Adrenal gland (tissue), 9 donors: ENCODE measurements at regions not wholly inside any gene's neighbourhood (a gene's known extent, or its start where the extent isn't known, plus 50 kb on each side); places are given as distances from the start of the nearest gene placed in this dataset.

Source experiments
- DNase-seq, 7 donors: peaks; one replicate each; pipeline ENCODE4 v3.0.0-alpha.2; 2019 to 2020
- H3K27ac ChIP-seq, 5 donors: fragments of 200-600 bp; sonication (generic) in 4 of 5; 1 replicate in 3 of 5; 2 replicates in 2 of 5; pipeline versions ENCODE4 v1.5.1 to v1.8.0; 2016 to 2020; ENCODE audit warnings: mild to moderate bottlenecking in 1 of 5
- H3K27me3 ChIP-seq: fragments of 200-600 bp; 2 replicates; pipeline ENCODE4 v1.8.0; 2021
- H3K36me3 ChIP-seq, 2 donors: fragments of 200-600 bp; replicated peaks in 1 of 2; 1 replicate in 1 of 2; 2 replicates in 1 of 2; pipeline versions ENCODE4 v1.5.1 to v1.8.0; 2018 to 2022
- H3K4me1 ChIP-seq, 2 donors: fragments of 200-600 bp; replicated peaks in 1 of 2; 1 replicate in 1 of 2; 2 replicates in 1 of 2; pipeline versions ENCODE4 v1.5.1 to v1.8.0; 2018 to 2021
- H3K4me3 ChIP-seq, 4 donors: fragments of 200-600 bp; sonication (generic) in 3 of 4; one replicate each; pipeline ENCODE4 v1.5.1; 2016 to 2018
- H3K9me3 ChIP-seq, 3 donors: fragments of 200-600 bp; sonication (generic) in 1 of 3; replicated peaks in 1 of 3; 1 replicate in 2 of 3; 2 replicates in 1 of 3; pipeline versions ENCODE4 v1.5.1 to v1.8.0; 2016 to 2021
- POLR2A ChIP-seq, 2 donors: fragments of 450-650 bp; IDR thresholded peaks; one replicate each; pipeline ENCODE4 v1.6.1; 2017; ENCODE audit warnings: antibody characterized with exemption in 2 of 2, mild to moderate bottlenecking in 2 of 2, moderate library complexity in 1 of 2
- WGBS, 4 donors: extraction: QIAGEN DNeasy Blood & Tissue Kit in 2 of 4; methylation state at CpG; one replicate each; pipeline versions ENCODE4 v1.1.5 to v1.1.7; 2013 to 2017; 5-methylcytosine and 5-hydroxymethylcytosine counted together
- intact Hi-C, 2 donors: fragments of 100-400 bp; cut with DNase I; formaldehyde crosslinking; loops; one replicate each; pipeline versions ENCODE4 v1.14.1 to v1.15.0; 2022 to 2023
- TF ChIP-seq, protein P1 (sequence below), 6 experiments: fragments of 450-650 bp in 4 of 6; fragments of 200-600 bp in 2 of 6; sonication (generic) in 1 of 6; IDR thresholded peaks; 1 replicate in 5 of 6; 2 replicates in 1 of 6; pipeline versions ENCODE4 v1.5.1 to v1.8.0; 2016 to 2021; ENCODE audit warnings: antibody characterized with exemption in 6 of 6, mild to moderate bottlenecking in 2 of 6, moderate library complexity in 1 of 6
- donor health status: healthy with polysubstance abuse.
- donor health status: Bipolar disorder and iron deficiency.
- donor health status: DM: yes; HTN: yes; CAD: no.
- donor health status: DM: no; HTN: no; CAD: no.
- donor health status: DM: no; HTN: no; CAD: no.

DNA sequence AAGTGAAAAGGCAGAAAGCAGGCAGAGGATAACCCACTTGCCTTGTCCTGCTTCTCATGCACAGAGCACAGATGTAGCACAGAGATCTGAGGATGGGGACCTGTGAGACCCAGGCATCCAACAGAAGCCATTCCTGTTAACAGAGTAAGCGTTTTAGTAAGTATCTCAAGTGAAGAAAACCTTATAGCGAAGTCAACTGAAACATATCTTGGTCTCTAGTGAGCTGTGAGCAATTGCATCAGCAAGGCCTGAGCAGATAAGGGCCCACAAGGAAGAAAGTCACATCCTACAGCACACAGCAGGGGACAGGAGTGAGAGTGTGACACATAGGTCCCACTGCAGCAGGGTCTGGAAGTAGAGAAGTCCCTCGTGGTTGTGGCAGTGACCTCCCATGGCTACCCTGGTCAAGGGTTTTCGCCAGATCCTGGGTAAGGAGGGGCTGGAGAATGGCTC lies 248.7 kb upstream of the TNP1 start:
- Histone ChIP-seq H3K4me1 (no peaks in the 10 kb centered on the region), H3K36me3 (no peaks in the 10 kb centered on the region), H3K4me3 (no peak overlapping the region), H3K27ac (no peak overlapping the region), H3K9me3 (no peaks in the 10 kb centered on the region), H3K27me3 (no peaks in the 10 kb centered on the region)
- intact Hi-C loops: no loop called here
- TF ChIP-seq, protein P1, sequence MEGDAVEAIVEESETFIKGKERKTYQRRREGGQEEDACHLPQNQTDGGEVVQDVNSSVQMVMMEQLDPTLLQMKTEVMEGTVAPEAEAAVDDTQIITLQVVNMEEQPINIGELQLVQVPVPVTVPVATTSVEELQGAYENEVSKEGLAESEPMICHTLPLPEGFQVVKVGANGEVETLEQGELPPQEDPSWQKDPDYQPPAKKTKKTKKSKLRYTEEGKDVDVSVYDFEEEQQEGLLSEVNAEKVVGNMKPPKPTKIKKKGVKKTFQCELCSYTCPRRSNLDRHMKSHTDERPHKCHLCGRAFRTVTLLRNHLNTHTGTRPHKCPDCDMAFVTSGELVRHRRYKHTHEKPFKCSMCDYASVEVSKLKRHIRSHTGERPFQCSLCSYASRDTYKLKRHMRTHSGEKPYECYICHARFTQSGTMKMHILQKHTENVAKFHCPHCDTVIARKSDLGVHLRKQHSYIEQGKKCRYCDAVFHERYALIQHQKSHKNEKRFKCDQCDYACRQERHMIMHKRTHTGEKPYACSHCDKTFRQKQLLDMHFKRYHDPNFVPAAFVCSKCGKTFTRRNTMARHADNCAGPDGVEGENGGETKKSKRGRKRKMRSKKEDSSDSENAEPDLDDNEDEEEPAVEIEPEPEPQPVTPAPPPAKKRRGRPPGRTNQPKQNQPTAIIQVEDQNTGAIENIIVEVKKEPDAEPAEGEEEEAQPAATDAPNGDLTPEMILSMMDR (IDR thresholded peaks at IDR 0.05): no peak
- no peak for TF ChIP-seq POLR2A (IDR thresholded peaks at IDR 0.05)
- no peak for DNase-seq
- WGBS, 4 donors: 82 to 94% (median 87%) methylated on average over 4 of the region's 4 CpGs

DNA sequence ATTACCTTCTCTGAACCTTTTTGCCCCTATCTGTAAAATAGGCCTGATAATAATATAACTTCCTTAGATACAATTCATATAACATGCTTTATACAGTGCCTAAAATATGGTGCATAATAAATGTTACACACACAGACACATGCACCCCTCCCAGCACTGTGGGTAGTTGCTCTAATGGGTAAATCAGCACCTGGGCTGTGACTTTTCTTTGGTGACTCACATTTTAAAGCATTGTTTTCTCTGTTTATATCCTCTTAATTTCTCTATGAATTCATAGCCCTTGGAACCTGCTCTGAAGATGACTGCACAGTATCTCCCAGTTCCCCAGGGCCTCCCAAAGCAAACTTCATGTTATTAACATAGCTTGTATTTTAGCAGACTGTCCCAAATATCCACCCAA lies 248.2 kb upstream of the TNP1 start:
- H3K27ac ChIP-seq: no peak overlapping the region
- H3K36me3 ChIP-seq: no peaks in the 10 kb centered on the region
- H3K27me3 ChIP-seq: no peaks in the 10 kb centered on the region
- no peaks in the 10 kb centered on the region for H3K9me3 ChIP-seq
- no peak overlapping the region for H3K4me3 ChIP-seq
- H3K4me1 ChIP-seq: no peaks in the 10 kb centered on the region
- intact Hi-C loops: no loop called here
- DNase-seq: no peak
- TF ChIP-seq, protein P1 (IDR thresholded peaks at IDR 0.05): no peak
- no peak for TF ChIP-seq POLR2A (IDR thresholded peaks at IDR 0.05)

DNA sequence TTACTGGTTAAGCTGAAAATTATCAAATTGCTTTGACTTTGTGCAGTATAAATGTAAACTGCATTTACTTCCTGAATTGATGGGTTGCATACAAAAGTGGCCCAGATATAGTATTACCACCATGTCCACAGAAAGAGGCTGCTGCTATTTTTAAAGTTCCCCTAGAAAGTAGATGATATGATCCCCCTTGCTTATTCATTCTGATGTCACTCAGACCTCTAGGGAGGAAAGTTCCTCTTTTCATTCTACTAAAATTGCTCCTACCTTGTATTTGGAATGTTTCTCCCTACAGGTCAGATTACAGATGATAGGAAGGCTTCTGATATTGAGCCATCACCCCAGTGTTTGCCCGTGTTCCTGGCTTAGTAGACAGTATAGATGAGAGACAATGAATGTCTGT lies 247.6 kb upstream of the TNP1 start:
- intact Hi-C loops: no loop called here
- WGBS, 4 donors: 71 to 90% (median 77%) methylated on average over 1 of the region's 1 CpG
- DNase-seq: no peak

DNA sequence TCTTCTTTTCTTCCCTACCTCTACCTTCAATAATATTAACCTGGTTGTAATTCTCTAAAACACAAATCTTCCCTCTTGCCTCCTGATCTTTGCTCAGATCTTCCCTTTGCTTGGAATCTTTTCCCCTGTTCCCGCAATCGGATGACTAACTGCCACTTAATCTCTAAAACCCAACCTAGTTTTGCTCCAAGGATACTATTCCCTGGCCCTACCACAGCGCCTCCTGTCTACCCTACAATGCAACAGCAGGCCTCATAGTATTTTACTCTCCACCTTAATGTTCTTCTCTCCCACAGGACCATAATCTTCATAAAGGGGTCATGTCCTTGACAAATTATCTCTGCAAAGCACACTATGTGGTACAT lies 246.8 kb upstream of the TNP1 start:
- intact Hi-C loops: no loop called here
- H3K4me1 ChIP-seq: no peaks in the 10 kb centered on the region
- H3K36me3 ChIP-seq: no peaks in the 10 kb centered on the region
- WGBS, 4 donors: 79 to 92% (median 84%) methylated on average over 3 of the region's 3 CpGs
- TF ChIP-seq POLR2A (IDR thresholded peaks at IDR 0.05): no peak
- TF ChIP-seq, protein P1 (IDR thresholded peaks at IDR 0.05): peak in 4 of 6 experiments; percentile 12 to 37 (median 20)
- H3K9me3 ChIP-seq: no peaks in the 10 kb centered on the region
- no peak overlapping the region for H3K4me3 ChIP-seq
- H3K27ac ChIP-seq: no peak overlapping the region
- H3K27me3 ChIP-seq: no peaks in the 10 kb centered on the region
- no peak for DNase-seq

More for the DNA sequence above, 247.6 kb upstream of the TNP1 start:
- Histone ChIP-seq H3K4me1 (no peaks in the 10 kb centered on the region), H3K27me3 (no peaks in the 10 kb centered on the region), H3K36me3 (no peaks in the 10 kb centered on the region), H3K9me3 (no peaks in the 10 kb centered on the region), H3K27ac (no peak overlapping the region), H3K4me3 (no peak overlapping the region)
- TF ChIP-seq, protein P1 (IDR thresholded peaks at IDR 0.05): no peak
- TF ChIP-seq POLR2A (IDR thresholded peaks at IDR 0.05): no peak
